ENCODE measurements at regions not wholly inside any gene's neighbourhood (a gene's known extent, or its start where the extent isn't known, plus 50 kb on each side); places are given as distances from the start of the nearest gene placed in this dataset.

- Histone ChIP-seq H3K9me3 (peaks cover 0 to 7% (median 2%) of the 10 kb centered on the region in 4 donors), H3K27ac (replicated peaks in 1 of 4) (no peak overlapping the region), H3K4me1 (peaks cover 16 to 28% (median 22%) of the 10 kb centered on the region in 4 donors), H3K36me3 (no peaks in the 10 kb centered on the region), H3K4me3 (no peak overlapping the region), H3K27me3 (peaks cover 0 to 4% (median 0%) of the 10 kb centered on the region in 4 donors)
- TF ChIP-seq EP300 (IDR thresholded peaks at IDR 0.05): no peak
- no peak for TF ChIP-seq POLR2AphosphoS5 (IDR thresholded peaks at IDR 0.05)
- no peak for TF ChIP-seq POLR2A (IDR thresholded peaks at IDR 0.05; ENCODE audit: low read depth)
- no peak for TF ChIP-seq CTCF (IDR thresholded peaks at IDR 0.05)
- DNase-seq (ENCODE audit: extremely low spot score): no peak
- intact Hi-C loops (cut with DNase I): no loop called here
- WGBS: 96% methylated on average over 3 of the region's 3 CpGs
Measured at GRCh38 chr2:226640501-226640900, 159.1 kb downstream of the IRS1 start.

GRCh38 chr2:226639550-226639949 is 160.1 kb downstream of the IRS1 start:
- Histone ChIP-seq H3K36me3 (no peaks in the 10 kb centered on the region), H3K9me3 (peaks cover 0 to 7% (median 2%) of the 10 kb centered on the region in 4 donors), H3K4me3 (no peak overlapping the region), H3K27me3 (no peaks in the 10 kb centered on the region), H3K27ac (replicated peaks in 1 of 4) (no peak overlapping the region), H3K4me1 (peaks cover 11 to 26% (median 21%) of the 10 kb centered on the region in 4 donors)
- intact Hi-C loops (cut with DNase I): no loop called here
- peak; percentile 64 for DNase-seq (ENCODE audit: extremely low spot score)
- WGBS: 98% methylated on average over 2 of the region's 2 CpGs
- TF ChIP-seq POLR2AphosphoS5 (IDR thresholded peaks at IDR 0.05) (no peak), POLR2A (IDR thresholded peaks at IDR 0.05; ENCODE audit: low read depth) (no peak), EP300 (IDR thresholded peaks at IDR 0.05) (no peak), CTCF (IDR thresholded peaks at IDR 0.05) (no peak)

GRCh38 chr2:226638576-226638975 is 161.0 kb downstream of the IRS1 start:
- DNase-seq (ENCODE audit: extremely low spot score): no peak
- no peak overlapping the region for H3K27ac ChIP-seq (replicated peaks in 1 of 4)
- no peak overlapping the region for H3K4me3 ChIP-seq
- peaks cover 5 to 24% (median 16%) of the 10 kb centered on the region in 4 donors for H3K4me1 ChIP-seq
- H3K27me3 ChIP-seq: no peaks in the 10 kb centered on the region
- intact Hi-C loops (cut with DNase I): no loop called here
- TF ChIP-seq POLR2AphosphoS5 (IDR thresholded peaks at IDR 0.05) (no peak), POLR2A (IDR thresholded peaks at IDR 0.05; ENCODE audit: low read depth) (no peak), CTCF (IDR thresholded peaks at IDR 0.05) (no peak), EP300 (IDR thresholded peaks at IDR 0.05) (no peak)
- WGBS: 65% methylated on average over 9 of the region's 9 CpGs
- peaks cover 0 to 7% (median 2%) of the 10 kb centered on the region in 4 donors for H3K9me3 ChIP-seq
- H3K36me3 ChIP-seq: no peaks in the 10 kb centered on the region

- Histone ChIP-seq H3K27me3 (no peaks in the 10 kb centered on the region), H3K27ac (replicated peaks in 1 of 4) (no peak overlapping the region), H3K4me1 (peaks cover 0 to 21% (median 9%) of the 10 kb centered on the region in 4 donors), H3K36me3 (no peaks in the 10 kb centered on the region), H3K4me3 (no peak overlapping the region), H3K9me3 (peaks cover 0 to 7% (median 2%) of the 10 kb centered on the region in 4 donors)
- WGBS: 93% methylated on average over 2 of the region's 2 CpGs
- no peak for DNase-seq (ENCODE audit: extremely low spot score)
- intact Hi-C loops (cut with DNase I): no loop called here
- TF ChIP-seq POLR2AphosphoS5 (IDR thresholded peaks at IDR 0.05) (no peak), POLR2A (IDR thresholded peaks at IDR 0.05; ENCODE audit: low read depth) (no peak), CTCF (IDR thresholded peaks at IDR 0.05) (no peak), EP300 (IDR thresholded peaks at IDR 0.05) (no peak)
Measured at GRCh38 chr2:226637383-226637782, 162.2 kb downstream of the IRS1 start.

- intact Hi-C loops (cut with DNase I): no loop called here
- Histone ChIP-seq H3K4me3 (no peak overlapping the region), H3K27me3 (no peaks in the 10 kb centered on the region), H3K27ac (replicated peaks in 1 of 4) (no peak overlapping the region), H3K36me3 (no peaks in the 10 kb centered on the region), H3K9me3 (peaks cover 0 to 7% (median 2%) of the 10 kb centered on the region in 4 donors), H3K4me1 (peaks cover 0 to 18% (median 15%) of the 10 kb centered on the region in 4 donors)
- no peak for DNase-seq (ENCODE audit: extremely low spot score)
- no peak for TF ChIP-seq POLR2AphosphoS5 (IDR thresholded peaks at IDR 0.05)
- TF ChIP-seq POLR2A (IDR thresholded peaks at IDR 0.05; ENCODE audit: low read depth): no peak
- 95% methylated on average over 2 of the region's 2 CpGs for WGBS
Measured at GRCh38 chr2:226636586-226636985, 163.0 kb downstream of the IRS1 start.

Measured in esophagus muscularis mucosa (tissue), 4 donors.